ENCODE measurements at regions not wholly inside any gene's neighbourhood (a gene's known extent, or its start where the extent isn't known, plus 50 kb on each side); places are given as distances from the start of the nearest gene placed in this dataset.

- DNase-seq (ENCODE audit: low read depth): peak; percentile 76
These were observed 372.3 kb downstream of the TMA16 start for GRCh38 chr4:163866728-163867315.

GRCh38 chr4:163868445-163868844 lies 374.0 kb downstream of the TMA16 start:
- no peak for DNase-seq (ENCODE audit: low read depth)

GRCh38 chr4:163871078-163871477 lies 376.6 kb downstream of the TMA16 start:
- no peak for DNase-seq (ENCODE audit: low read depth)

- DNase-seq (ENCODE audit: low read depth): no peak
These were observed 380.8 kb downstream of the TMA16 start for GRCh38 chr4:163875327-163875726.

- DNase-seq (ENCODE audit: low read depth): no peak
These were observed 384.0 kb downstream of the TMA16 start for GRCh38 chr4:163878336-163879121.

- DNase-seq (ENCODE audit: low read depth): no peak
These were observed 397.9 kb downstream of the TMA16 start for GRCh38 chr4:163892417-163892816.

GRCh38 chr4:163895378-163896005 lies 401.0 kb downstream of the TMA16 start:
- no peak for DNase-seq (ENCODE audit: low read depth)

- no peak for DNase-seq (ENCODE audit: low read depth)
These were observed 406.8 kb downstream of the TMA16 start for GRCh38 chr4:163901319-163901718.

GRCh38 chr4:163902417-163902816 lies 407.9 kb downstream of the TMA16 start:
- no peak for DNase-seq (ENCODE audit: low read depth)

- peak; percentile 6 for DNase-seq (ENCODE audit: low read depth)
These were observed 417.4 kb downstream of the TMA16 start for GRCh38 chr4:163911891-163912290.

- no peak for DNase-seq (ENCODE audit: low read depth)
These were observed 419.1 kb downstream of the TMA16 start for GRCh38 chr4:163913571-163913970.

- no peak for DNase-seq (ENCODE audit: low read depth)
These were observed 421.4 kb downstream of the TMA16 start for GRCh38 chr4:163915896-163916295.

- no peak for DNase-seq (ENCODE audit: low read depth)
These were observed 425.9 kb downstream of the TMA16 start for GRCh38 chr4:163920426-163920825.

GRCh38 chr4:163922302-163922701 lies 427.8 kb downstream of the TMA16 start:
- peak; percentile 25 for DNase-seq (ENCODE audit: low read depth)

- no peak for DNase-seq (ENCODE audit: low read depth)
These were observed 428.6 kb downstream of the TMA16 start for GRCh38 chr4:163923092-163923491.

- no peak for DNase-seq (ENCODE audit: low read depth)
These were observed 435.6 kb downstream of the TMA16 start for GRCh38 chr4:163930086-163930485.

GRCh38 chr4:163932504-163932903 lies 438.0 kb downstream of the TMA16 start:
- DNase-seq (ENCODE audit: low read depth): no peak

GRCh38 chr4:163939597-163939996 lies 445.1 kb downstream of the TMA16 start:
- DNase-seq (ENCODE audit: low read depth): no peak

GRCh38 chr4:163941221-163941905 lies 446.9 kb downstream of the TMA16 start:
- DNase-seq (ENCODE audit: low read depth): peak; percentile 20

- DNase-seq (ENCODE audit: low read depth): no peak
These were observed 454.5 kb downstream of the TMA16 start for GRCh38 chr4:163948920-163949455.

- no peak for DNase-seq (ENCODE audit: low read depth)
These were observed 455.6 kb downstream of the TMA16 start for GRCh38 chr4:163949976-163950601.
